Vagina (tissue), 2 donors: ENCODE measurements at regions not wholly inside any gene's neighbourhood (a gene's known extent, or its start where the extent isn't known, plus 50 kb on each side); places are given as distances from the start of the nearest gene placed in this dataset. TPM values are rescaled to one million over a fixed set of nuclear protein-coding genes. Genes with fewer than 3 reads are reported as not detected.

Experiments
- DNase-seq, 2 donors: peaks; one replicate each; pipeline ENCODE4 v3.0.0-alpha.2; 2017; ENCODE audit errors: extremely low spot score in 2 of 2
- H3K27ac ChIP-seq: fragments of 200-600 bp; sonication (generic); one replicate; pipeline ENCODE4 v1.5.1; 2019
- H3K27me3 ChIP-seq: fragments of 200-600 bp; sonication (generic); one replicate; pipeline ENCODE4 v1.5.1; 2019
- H3K36me3 ChIP-seq, 2 donors: fragments of 200-600 bp; sonication (generic); one replicate each; pipeline ENCODE4 v1.5.1; 2017 to 2019
- H3K4me1 ChIP-seq: fragments of 200-600 bp; sonication (generic); one replicate; pipeline ENCODE4 v1.5.1; 2019
- H3K4me3 ChIP-seq, 2 donors: fragments of 200-600 bp; sonication (generic); 1 replicate in 1 of 2; 2 replicates in 1 of 2; pipeline ENCODE4 v1.5.1; 2016 to 2019
- H3K9me3 ChIP-seq: fragments of 200-600 bp; sonication (generic); one replicate; pipeline ENCODE4 v1.5.1; 2019
- CTCF ChIP-seq, 3 experiments: fragments of 450-650 bp in 2 of 3; fragments of 200-600 bp in 1 of 3; sonication (generic) in 1 of 3; IDR thresholded peaks; one replicate each; pipeline ENCODE4 v1.5.1; 2017 to 2019; ENCODE audit warnings: antibody characterized with exemption in 3 of 3, mild to moderate bottlenecking in 2 of 3, moderate library complexity in 2 of 3
- POLR2A ChIP-seq, 2 donors: fragments of 450-650 bp; IDR thresholded peaks; one replicate each; pipeline ENCODE4 v1.6.1; 2017; ENCODE audit warnings: antibody characterized with exemption in 2 of 2, mild to moderate bottlenecking in 2 of 2, moderate library complexity in 2 of 2
- POLR2AphosphoS5 ChIP-seq, 2 donors: sonication (generic); formaldehyde crosslinking; IDR thresholded peaks; one replicate each; pipeline ENCODE4 v1.9.0; 2017; ENCODE audit warnings: antibody characterized with exemption in 2 of 2, mild to moderate bottlenecking in 2 of 2, low read depth in 1 of 2; ENCODE audit not compliant: insufficient read depth in 1 of 2
- intact Hi-C: fragments of 100-400 bp; cut with DNase I; formaldehyde crosslinking; loops from one replicate; pipeline ENCODE4 v1.15.1; 2023
- small RNA-seq: library from RNA; depleted of rRNA; stranded (forward); fragments of <200 nt; gene quantifications from one replicate; pipeline ENCODE3, GENCODE V24; 2016

GRCh38 chrX:131955099-131955777 is 67.9 kb upstream of the STK26 start:
- Histone ChIP-seq H3K4me1 (no peaks in the 10 kb centered on the region), H3K27ac (no peak overlapping the region), H3K36me3 (no peaks in the 10 kb centered on the region), H3K4me3 (no peak overlapping the region), H3K27me3 (no peaks in the 10 kb centered on the region), H3K9me3 (no peaks in the 10 kb centered on the region)
- TF ChIP-seq CTCF (IDR thresholded peaks at IDR 0.05) (no peak), POLR2A (IDR thresholded peaks at IDR 0.05) (no peak), POLR2AphosphoS5 (IDR thresholded peaks at IDR 0.05; ENCODE audit: insufficient read depth in 1 of 2, low read depth in 1 of 2) (no peak)
- intact Hi-C loops = no loop called here
- DNase-seq = no peak

GRCh38 chrX:131958724-131959123 is 64.4 kb upstream of the STK26 start:
- H3K9me3 ChIP-seq = no peaks in the 10 kb centered on the region

GRCh38 chrX:131970347-131970746 is 52.8 kb upstream of the STK26 start:
- H3K4me1 ChIP-seq = no peaks in the 10 kb centered on the region
- no peaks in the 10 kb centered on the region for H3K36me3 ChIP-seq
- no peak overlapping the region for H3K4me3 ChIP-seq
- H3K27ac ChIP-seq = no peak overlapping the region
- no peak for TF ChIP-seq POLR2A (IDR thresholded peaks at IDR 0.05)
- TF ChIP-seq CTCF (IDR thresholded peaks at IDR 0.05) = no peak
- TF ChIP-seq POLR2AphosphoS5 (IDR thresholded peaks at IDR 0.05; ENCODE audit: insufficient read depth in 1 of 2, low read depth in 1 of 2) = no peak
- no peaks in the 10 kb centered on the region for H3K9me3 ChIP-seq
- no peaks in the 10 kb centered on the region for H3K27me3 ChIP-seq
- no peak for DNase-seq
- intact Hi-C loops = no loop called here

More at GRCh38 chrX:131958724-131959123, 64.4 kb upstream of the STK26 start:
- no peak for DNase-seq
- Histone ChIP-seq H3K4me3 (no peak overlapping the region), H3K36me3 (no peaks in the 10 kb centered on the region), H3K27ac (no peak overlapping the region), H3K4me1 (no peaks in the 10 kb centered on the region), H3K27me3 (no peaks in the 10 kb centered on the region)
- intact Hi-C loops = no loop called here
- TF ChIP-seq CTCF (IDR thresholded peaks at IDR 0.05) = no peak

Small RNA genes in the stretch of these regions (small RNA-seq; reads per million reads assigned to genes)
- gene AL008629.1 (not detected), gene HDGFP1 (not detected), gene MCRIP2P1 (not detected), gene RNA5SP514 (not detected)
